Fibroblast of skin of back (primary cell): ENCODE measurements at regions not wholly inside any gene's neighbourhood (a gene's known extent, or its start where the extent isn't known, plus 50 kb on each side); places are given as distances from the start of the nearest gene placed in this dataset.

Source experiments
- DNase-seq: peaks from one replicate; pipeline ENCODE4 v3.0.0-alpha.2; 2013

- DNase-seq = no peak
Observed at GRCh38 chr1:38128926-38129453, 82.4 kb upstream of the POU3F1 start.

- no peak for DNase-seq
Observed at GRCh38 chr1:38128511-38128910, 81.9 kb upstream of the POU3F1 start.

DNA sequence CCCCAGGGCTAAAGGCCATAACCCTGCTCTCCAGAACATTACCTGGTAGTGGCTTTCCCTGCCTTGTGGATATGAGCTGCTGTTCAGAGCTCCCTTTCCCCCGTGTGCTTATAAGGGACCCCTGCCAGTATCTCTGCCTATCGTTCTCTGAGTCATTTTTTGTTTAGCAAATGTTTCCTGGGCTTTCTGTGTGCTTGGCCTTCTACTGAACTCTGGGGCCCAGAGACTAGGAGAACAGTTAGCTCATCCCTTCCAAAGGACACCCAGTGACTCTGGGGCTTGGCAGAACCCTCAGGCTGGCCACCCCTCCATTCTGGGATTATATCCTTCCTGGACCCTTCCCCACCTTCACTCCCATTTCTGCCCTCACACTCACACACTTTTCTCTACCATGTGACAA, 80.8 kb upstream of the POU3F1 start:
- DNase-seq = peak; percentile 33

GRCh38 chr1:38126970-38127369, 80.4 kb upstream of the POU3F1 start:
- no peak for DNase-seq

- DNase-seq = no peak
Observed at GRCh38 chr1:38125837-38126520, 79.4 kb upstream of the POU3F1 start.

GRCh38 chr1:38125016-38125415, 78.4 kb upstream of the POU3F1 start:
- DNase-seq = no peak

DNA sequence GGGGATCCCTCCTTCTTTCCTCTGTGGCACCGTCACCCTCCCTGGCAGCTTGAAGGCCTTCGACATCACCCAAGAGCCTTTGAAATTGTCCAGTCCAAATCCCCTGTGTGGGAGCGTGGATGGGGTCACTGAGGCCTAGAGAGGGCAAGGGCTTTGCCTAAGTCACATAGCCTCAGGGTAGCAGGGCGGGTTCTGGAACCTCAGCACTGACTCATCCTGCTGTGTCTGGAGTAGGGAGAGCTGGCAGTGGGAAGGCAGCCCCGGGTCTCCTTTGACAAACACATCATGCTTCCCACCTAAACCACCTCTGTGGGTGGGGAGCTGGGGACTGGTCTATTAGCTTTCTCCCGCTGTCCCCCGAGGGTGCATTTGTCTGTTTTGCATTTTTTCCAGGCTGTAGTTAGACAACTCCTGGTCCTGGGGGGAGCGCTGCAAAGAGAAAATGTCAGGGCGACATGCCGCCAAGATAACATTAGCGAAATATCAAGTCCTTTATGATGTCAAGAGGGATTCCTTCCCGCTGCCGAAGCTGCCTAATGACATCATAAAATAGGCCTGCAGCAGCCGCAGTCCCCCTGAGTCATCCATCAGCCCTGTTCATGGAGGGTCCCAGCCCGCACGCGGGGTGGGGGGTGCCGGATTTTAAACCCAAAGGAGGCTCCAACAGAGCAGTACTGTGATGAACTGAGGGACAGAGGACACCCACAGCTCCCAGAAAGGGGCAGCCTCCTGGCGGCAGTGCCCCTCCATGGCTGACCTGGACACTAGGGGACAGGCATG, 77.0 kb upstream of the POU3F1 start:
- no peak for DNase-seq

DNA sequence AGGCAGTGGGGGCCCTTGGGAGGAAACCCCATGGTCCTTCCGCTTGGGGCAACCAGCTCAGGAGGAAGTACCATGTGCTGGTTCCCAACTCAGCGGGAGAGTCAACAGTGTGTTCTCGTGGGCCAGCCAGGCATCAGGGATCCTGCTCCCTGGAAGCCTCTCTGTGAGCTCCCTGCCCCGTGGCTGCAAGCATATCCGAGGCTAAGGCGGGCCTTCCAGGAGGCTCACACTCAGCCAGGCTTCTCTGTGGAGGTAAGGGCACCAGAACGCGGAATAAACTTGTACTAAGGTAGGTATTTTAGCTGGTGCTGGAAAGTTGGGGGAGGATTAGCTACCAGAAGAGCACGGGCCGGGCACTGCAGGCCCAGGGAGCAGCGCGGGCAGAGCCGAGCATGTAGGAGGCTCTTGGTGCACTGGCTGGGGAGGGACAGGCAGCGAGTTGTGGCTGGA, 74.7 kb upstream of the POU3F1 start:
- DNase-seq = no peak

DNA sequence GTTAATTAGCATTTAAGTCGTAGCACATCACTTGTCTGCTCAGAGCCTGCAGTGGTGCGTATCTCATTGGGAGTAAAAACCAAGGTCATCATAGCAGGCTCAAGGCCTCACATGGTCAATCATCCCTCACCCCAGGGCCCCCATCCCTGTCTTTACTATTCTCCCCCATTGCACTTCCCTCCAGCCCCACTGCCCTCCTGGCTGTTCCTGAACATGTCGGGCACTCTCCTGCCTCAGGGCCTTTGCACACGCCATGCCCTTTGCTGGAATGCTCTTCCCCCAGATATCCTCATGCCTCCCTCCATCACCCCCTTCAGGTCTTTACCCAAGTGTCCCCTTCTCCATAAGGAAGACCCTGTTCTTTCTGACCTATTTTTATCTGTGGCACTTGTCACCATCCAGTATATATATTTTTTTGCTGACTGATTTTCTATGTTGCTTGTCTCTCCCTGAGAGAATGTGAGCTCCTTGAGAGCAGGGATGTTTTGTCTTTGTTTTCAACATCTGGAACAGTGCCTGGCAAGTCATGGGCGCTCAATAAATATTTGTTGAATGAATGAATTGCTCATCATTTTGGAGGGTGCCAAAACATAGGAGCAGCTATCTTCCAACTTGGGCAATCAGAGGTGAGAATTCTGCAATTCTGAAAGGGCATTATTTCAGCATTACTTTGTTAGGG, 74.1 kb upstream of the POU3F1 start:
- no peak for DNase-seq

DNA sequence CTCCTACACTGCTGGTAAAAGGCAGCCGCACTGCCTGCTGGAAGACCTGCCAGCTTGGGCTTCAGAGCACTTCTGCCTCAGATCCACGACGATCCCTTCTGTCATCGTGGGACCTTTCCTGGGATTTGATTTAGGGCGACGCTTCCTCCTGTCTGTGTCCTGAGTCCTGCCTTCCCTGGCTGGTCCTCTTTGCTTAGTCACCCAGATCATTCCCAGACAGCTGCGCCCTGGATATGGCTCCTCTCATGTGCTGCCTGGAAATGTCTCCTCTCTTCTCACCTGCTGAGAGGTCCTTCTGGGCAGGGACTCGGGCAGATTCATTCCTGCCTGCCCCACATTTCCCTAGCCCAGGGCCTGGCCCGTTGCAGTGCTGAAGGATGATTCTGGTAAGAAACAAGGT, 72.4 kb upstream of the POU3F1 start:
- no peak for DNase-seq

DNA sequence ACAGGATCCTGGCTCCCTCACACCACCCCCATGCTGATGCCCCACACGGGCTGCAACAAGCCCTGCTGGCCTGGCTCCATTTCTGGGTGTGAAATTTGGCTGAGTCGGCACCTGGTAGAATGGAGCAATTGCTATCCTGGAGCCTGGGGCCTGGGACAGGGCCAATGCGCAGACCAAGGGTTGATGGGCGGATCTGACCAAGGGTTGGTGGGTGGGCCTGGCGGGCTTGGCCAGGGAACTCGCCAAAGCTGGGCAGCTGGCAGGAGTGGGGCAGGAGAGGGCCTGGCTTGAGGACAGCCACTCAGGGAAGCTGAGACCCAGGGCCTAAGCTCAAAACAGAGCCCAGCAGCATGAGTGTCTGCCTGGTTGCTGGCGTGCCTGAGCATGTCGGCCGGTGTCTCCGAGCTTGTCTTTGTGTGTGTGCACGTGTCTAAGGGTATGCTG, 70.9 kb upstream of the POU3F1 start:
- DNase-seq = no peak

GRCh38 chr1:38115682-38116202, 69.1 kb upstream of the POU3F1 start:
- no peak for DNase-seq

- no peak for DNase-seq
Observed at GRCh38 chr1:38115226-38115625, 68.6 kb upstream of the POU3F1 start.

DNA sequence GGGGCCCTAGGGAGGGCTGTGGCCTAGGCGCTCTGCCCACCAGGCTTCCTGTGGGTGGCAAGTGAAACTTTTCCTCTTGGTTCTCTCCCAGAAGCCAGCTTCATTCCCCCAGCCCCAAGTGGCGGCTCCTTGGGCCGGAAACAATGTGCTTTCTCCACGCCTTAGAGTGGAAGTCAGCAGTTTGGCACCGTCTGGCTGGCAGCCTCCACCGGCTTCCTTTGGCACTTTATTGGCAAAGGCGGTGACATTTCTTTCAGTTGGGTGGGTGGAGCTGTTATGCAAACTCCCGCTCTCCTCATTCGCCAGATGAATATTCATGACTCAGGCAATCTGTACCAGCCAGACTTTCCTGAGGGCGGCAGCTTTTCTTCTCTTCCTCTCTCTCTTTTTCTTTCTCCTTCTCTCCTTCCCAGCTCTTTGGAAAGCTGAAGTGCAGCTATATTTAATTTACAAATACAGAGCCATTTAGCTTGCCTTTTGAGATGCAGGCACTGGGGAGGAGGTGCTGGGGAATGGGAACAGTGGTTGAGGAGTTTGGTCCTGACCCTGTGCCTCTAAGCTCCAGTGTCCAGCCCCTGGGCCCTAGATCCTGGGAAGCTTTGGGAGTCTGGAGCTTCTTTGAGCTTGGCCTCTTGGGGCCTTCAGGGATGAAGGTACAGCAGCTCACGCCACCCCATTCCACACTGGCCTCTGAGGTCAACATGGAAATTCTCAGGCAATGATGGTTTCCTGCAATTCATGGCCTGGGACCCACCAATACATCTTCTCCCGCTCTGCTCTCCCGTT, 67.8 kb upstream of the POU3F1 start:
- peak; percentile 35 for DNase-seq

GRCh38 chr1:38113159-38113666, 66.6 kb upstream of the POU3F1 start:
- DNase-seq = no peak

- no peak for DNase-seq
Observed at GRCh38 chr1:38111589-38111988, 65.0 kb upstream of the POU3F1 start.

GRCh38 chr1:38105267-38105666, 58.7 kb upstream of the POU3F1 start:
- no peak for DNase-seq

- no peak for DNase-seq
Observed at GRCh38 chr1:38102636-38103035, 56.0 kb upstream of the POU3F1 start.

- no peak for DNase-seq
Observed at GRCh38 chr1:38101037-38101785, 54.6 kb upstream of the POU3F1 start.

DNA sequence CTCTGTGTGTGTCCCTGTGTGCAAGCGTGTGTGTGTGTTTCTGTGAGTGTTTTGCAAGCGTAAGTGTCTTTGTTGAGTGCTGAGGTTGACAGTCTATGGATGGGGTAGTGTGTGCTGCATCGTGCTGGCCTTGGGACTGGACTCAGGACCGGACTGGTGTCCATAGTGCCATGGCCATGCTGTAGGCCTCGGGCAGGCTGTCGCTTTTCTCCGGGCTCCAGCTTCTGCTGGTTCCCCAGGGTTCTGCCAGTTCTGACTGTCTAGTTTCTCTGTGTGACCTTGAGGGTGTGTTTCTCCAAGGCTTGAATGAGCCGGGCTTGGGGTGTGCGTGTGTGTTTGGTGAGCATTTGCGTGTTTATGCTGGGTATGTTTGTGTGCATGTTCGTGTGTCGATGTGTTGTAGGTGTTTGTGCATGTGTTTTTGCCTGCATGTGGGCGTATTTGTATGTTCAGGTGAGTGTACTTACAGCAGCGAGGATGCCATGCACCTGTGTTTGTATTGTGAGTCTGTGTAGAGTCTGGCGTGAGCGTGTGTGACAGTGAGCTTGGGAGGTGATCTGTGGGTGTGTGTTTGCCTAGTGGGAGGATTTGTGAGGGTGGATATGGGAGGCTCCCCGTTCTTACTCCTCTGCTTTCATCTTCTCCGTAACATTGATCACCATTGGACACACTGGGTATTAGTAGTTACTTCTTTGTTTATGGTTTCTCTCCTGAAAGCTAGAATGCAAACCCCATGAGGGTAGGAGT, 51.7 kb upstream of the POU3F1 start:
- no peak for DNase-seq
